ENCODE measurements at regions not wholly inside any gene's neighbourhood (a gene's known extent, or its start where the extent isn't known, plus 50 kb on each side); places are given as distances from the start of the nearest gene placed in this dataset.
"Not testable (repeated sequence)": the region's sequence is repeated elsewhere in the genome, so short reads cannot be mapped to it uniquely, and the experiment has no call there.

GRCh38 chr1:201639826-201640225 lies 100.9 kb downstream of the NAV1 start:
- DNase-seq: no peak

GRCh38 chr1:201640624-201641023 lies 101.7 kb downstream of the NAV1 start:
- no peak for DNase-seq

GRCh38 chr1:201641524-201642253 lies 102.8 kb downstream of the NAV1 start:
- no peak for DNase-seq

- no peak for DNase-seq
These were observed 104.8 kb downstream of the NAV1 start for GRCh38 chr1:201643835-201644104.

- no peak for DNase-seq
These were observed 105.3 kb downstream of the NAV1 start for GRCh38 chr1:201644197-201644596.

- DNase-seq: not testable (repeated sequence)
These were observed 106.1 kb downstream of the NAV1 start for GRCh38 chr1:201645000-201645399.

GRCh38 chr1:201645956-201646355 lies 107.0 kb downstream of the NAV1 start:
- no peak for DNase-seq

- DNase-seq: no peak
These were observed 107.6 kb downstream of the NAV1 start for GRCh38 chr1:201646411-201647022.

- DNase-seq: no peak
These were observed 108.2 kb downstream of the NAV1 start for GRCh38 chr1:201647094-201647493.

GRCh38 chr1:201647722-201648065 lies 108.8 kb downstream of the NAV1 start:
- no peak for DNase-seq

GRCh38 chr1:201648066-201648906 lies 109.4 kb downstream of the NAV1 start:
- no peak for DNase-seq

GRCh38 chr1:201648907-201649721 lies 110.2 kb downstream of the NAV1 start:
- no peak for DNase-seq

GRCh38 chr1:201649761-201650622 lies 111.1 kb downstream of the NAV1 start:
- DNase-seq: no peak

GRCh38 chr1:201650623-201650933 lies 111.7 kb downstream of the NAV1 start:
- no peak for DNase-seq

- no peak for DNase-seq
These were observed 113.3 kb downstream of the NAV1 start for GRCh38 chr1:201652181-201652580.

- no peak for DNase-seq
These were observed 114.3 kb downstream of the NAV1 start for GRCh38 chr1:201653233-201653632.

- no peak for DNase-seq
These were observed 115.0 kb downstream of the NAV1 start for GRCh38 chr1:201653883-201654282.

- no peak for DNase-seq
These were observed 116.3 kb downstream of the NAV1 start for GRCh38 chr1:201655243-201655642.

GRCh38 chr1:201655910-201656309 lies 117.0 kb downstream of the NAV1 start:
- DNase-seq: no peak

GRCh38 chr1:201656311-201657032 lies 117.5 kb downstream of the NAV1 start:
- no peak for DNase-seq

GRCh38 chr1:201659572-201659971 lies 120.6 kb downstream of the NAV1 start:
- DNase-seq: no peak
